ENCODE measurements at regions not wholly inside any gene's neighbourhood (a gene's known extent, or its start where the extent isn't known, plus 50 kb on each side); places are given as distances from the start of the nearest gene placed in this dataset.

DNA sequence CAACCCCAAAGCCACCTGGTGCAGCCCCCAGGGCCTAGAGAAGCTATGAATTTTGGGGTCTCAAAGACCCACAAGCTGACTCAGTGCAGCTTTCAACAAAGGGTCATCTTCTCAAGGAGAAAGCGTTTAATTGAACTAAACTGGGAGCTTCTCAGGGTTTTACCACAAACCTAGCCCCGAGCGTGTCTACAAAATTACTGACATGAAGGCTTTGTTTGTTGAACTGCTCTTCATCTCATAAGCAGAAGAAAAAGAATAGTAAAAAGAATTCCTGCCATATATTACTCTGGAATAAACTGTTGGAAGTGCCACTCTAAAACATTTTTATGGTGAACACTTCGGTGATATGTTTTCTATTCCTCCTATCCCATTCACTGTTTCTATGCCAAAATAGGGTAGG, 50.8 kb upstream of the INCENP start:
- no peak for DNase-seq (ENCODE audit: low read depth, low spot score)

DNA sequence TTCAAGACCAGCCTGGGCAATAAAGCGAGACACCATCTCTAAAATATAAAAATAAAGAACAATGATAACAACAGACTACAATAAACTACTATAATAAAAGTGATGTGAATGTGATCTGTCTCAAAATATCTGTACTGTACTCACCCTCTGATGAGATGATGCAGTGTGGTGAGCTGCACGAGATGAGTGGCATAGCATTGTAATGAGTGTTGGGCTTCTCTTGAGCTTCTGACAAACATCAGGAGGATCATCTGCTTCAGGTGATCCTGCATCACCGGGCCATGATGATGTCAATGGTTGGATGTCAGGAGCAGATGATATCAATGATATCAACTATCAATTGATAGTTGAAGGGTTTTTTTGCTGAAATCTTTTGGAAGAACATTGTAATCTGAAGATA, 52.4 kb upstream of the INCENP start:
- no peak for DNase-seq (ENCODE audit: low read depth, low spot score)

DNA sequence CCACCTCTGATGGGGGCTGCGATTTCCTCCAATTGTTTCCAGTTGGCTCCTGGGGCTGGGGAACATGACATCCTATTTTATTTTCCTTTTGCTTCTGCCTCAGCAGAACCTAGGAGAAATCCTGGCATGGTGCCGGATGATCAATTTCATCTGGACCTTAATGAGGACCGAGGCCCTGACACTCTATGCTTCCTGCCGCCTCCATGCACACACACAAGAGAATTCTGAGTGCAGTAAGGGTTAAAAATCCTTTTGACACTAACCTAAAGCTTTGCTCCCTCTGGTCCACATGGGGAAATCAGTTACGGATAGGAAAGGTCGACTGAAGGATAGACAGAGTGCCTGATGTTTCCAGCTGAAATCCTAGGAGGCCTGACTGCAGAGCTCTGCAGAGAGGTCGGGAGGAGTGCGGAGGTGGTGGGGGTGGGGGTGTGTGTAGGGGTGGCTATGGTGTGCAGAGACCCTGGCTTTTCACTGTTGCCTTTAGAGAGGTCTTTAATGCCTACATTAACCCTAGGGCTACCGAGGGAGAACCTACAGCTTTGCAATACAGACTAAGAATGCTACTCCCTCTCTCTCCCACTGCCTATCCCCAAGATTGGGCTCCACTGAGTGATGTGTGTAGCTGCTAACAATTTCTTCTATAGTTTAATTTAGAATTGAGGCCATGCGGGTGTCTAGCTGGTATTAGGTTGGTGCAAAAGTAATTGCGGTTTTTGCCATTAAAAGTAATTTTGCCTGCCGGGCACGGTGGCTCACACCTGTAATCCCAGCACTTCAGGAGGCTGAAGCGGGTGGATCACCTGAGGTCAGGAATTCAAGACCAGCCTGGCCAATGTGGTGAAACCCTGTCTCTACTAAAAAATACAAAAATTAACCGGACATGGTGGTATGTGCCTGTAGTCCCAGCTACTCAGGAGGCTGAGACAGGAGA, 53.6 kb upstream of the INCENP start:
- DNase-seq (ENCODE audit: low read depth, low spot score), result no peak

DNA sequence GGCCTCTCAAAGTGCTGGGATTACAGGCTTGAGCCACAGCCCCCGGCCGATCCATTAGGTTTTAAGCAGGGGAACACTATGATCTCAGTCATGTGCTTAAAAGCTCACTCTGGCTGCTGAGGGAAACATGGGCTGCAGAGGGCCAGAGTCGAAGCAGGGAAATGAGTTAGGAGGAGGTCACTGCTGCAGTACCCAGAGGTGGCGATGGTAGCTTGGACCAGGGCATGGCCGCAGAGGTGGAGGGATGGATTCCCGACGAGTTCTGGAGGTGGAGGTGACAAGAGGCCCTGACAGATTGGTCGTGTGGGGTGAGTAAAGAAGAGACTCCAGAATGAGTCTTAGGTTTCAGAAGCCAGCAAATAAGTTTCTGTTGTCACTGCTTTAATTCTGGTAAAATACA, 54.4 kb upstream of the INCENP start:
- DNase-seq (ENCODE audit: low read depth, low spot score), result no peak

DNA sequence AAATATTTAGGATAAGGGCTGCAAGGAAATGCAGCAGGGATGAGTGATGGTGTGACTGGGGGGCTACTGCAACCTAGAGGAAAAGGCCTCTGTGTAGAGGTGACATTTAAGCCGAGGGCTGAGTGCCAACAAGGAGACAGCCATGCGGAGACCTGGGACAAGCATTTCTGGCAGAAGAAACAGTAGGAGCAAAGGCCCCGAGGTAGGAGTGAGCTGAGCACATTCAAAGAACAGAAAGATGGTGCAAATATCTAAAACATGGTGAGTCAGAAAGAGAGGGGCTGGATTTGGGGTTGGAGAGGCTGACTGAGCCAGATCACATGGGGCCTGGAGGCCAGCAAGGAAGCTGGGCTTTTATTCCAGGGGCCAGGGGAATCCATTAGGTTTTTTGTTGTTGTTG, 55.1 kb upstream of the INCENP start:
- no peak for DNase-seq (ENCODE audit: low read depth, low spot score)

DNA sequence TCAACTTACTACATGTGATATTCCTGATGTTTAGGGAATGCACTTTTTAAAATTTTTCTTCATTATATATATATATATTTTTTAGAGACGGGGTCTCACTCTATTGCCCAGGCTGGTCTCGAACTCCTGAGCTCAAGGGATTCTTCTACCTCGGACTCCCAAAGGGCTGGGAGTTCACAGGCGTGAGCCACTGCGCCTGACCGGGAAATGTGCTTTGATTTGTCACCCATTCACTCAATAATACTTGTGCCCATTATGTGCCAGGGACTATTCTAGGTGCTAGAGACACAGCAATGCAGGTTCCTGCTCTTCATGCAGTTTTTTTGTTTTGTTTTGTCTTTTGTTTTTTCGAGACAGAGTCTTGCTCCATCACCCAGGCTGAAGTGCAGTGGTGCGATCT, 56.1 kb upstream of the INCENP start:
- no peak for DNase-seq (ENCODE audit: low read depth, low spot score)

DNA sequence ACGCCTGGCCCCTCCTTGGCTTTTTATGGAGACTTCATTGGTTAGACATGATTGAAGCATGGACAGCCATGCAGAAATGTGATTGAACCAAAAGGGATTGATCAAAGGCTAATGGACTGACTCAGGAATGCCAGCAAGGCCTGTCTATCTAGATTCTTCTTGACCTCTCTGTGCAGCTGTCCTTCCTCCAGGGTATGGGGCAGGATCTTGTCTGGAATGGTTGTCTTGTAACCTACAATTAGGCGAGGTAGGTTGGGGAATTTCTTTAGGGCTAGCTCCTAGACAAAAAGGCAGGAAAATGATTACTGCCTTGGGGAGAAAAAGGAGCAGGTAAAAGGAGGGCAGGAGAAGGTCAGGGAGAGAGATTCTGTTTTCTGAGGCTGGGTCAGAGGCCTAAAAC, 59.6 kb upstream of the INCENP start:
- no peak for DNase-seq (ENCODE audit: low read depth, low spot score)

DNA sequence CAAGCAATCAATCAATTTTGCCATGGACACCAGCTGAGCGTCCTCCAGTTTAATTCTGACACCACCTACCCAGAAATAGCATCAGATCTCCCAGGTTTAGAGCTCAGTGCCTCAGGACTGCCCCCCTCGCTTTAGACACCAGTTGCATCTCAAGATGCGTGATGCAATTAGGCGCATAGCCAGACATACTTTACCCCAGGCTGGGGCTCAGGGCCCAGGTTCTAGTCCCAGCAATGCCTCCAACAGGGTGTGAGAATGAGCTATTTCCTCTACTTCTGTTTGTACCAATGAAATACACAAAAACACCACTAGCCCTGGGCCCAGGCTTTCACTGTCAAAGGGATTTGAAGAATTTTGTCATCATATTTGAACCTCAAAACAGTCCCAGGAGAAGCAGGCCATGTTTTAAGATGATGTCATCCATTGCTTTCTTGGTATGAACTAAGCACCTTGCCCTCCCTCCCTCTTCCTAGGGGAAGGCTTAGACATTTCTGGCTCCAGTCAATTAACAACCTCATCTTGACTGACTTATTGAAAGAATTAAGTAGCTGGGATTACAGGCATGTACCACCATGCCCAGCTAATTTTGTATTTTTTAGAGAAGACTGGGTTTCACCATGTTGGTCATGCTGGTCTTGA, 61.5 kb upstream of the INCENP start:
- no peak for DNase-seq (ENCODE audit: low read depth, low spot score)

DNA sequence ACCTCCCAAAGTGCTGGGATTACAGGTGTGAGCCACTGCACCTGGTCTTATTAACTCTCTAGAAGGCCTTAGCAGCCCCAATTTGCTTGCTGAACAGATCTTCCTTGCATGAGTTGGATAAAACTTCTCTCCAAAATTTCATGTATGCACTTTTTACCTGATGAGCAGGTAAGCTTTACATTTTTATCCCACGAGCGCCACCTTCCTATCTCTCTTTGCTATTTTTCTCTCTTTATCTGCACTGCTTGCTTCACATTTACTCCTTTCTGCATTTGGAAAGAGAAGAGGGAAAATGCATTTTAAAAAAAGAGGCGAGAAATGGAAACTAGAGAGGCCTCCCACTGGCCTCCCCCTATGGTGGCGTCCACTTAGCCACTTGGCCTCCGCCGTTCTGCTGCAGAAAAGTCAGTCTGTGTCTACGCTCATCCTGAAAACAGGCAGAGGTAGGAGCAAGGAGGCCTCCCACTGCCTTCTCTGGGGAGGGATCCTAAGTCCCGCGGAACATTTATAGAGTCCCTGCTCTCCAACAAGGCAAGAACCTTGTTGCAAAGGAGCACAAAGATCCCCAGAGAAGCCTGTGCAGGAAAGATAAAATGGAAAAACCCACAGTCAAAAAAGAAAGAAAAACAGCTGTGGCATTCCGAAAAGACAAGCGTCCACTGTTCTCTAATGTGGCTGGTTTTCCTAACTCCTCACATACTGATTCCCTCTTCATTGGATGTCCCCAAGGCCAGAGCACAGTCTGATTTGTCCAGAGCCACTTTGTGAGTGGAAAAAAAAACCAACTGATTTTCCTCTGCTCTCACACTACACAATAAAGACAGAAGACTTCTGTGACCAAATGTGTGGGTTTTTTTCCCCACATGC, 62.2 kb upstream of the INCENP start:
- DNase-seq (ENCODE audit: low read depth, low spot score), result no peak

DNA sequence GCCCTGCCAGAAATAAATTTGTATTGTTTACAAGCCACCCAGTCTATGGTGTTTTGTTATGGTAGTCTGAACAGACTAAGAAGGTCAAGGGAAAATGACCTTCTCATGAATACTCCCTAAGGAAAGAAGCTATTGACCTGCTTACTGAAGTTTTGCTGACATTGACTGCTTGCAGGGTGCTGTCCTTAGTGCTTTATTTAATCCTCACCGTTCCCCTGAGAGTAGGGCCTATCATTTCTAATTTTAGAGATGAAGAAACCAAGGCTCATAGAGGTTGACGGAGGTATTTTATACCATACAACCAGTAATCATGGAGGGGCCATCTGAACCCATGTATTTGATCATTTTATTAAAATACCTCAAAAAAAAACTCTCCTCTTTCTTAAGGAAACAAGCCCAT, 66.7 kb upstream of the INCENP start:
- no peak for DNase-seq (ENCODE audit: low read depth, low spot score)

DNA sequence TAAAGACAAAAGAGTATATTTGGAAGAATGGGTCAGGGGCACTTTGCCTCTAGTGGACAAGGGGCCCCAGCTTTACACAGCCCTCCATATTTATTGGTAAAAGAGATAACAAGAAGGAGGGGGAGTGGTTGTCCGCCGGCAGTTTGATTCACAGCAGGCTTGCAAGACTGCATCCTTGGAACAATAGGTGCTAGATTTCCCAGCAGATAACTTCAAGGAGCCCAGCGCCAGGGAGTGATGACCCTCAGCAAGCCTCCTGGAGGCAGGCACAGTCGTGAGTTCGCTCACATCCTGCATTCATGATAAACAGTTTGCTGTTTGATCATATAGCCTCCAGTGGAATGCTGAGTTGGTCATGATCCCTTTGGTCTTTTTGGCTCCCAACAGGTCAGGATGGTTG, 67.8 kb upstream of the INCENP start:
- DNase-seq (ENCODE audit: low read depth, low spot score), result no peak

DNA sequence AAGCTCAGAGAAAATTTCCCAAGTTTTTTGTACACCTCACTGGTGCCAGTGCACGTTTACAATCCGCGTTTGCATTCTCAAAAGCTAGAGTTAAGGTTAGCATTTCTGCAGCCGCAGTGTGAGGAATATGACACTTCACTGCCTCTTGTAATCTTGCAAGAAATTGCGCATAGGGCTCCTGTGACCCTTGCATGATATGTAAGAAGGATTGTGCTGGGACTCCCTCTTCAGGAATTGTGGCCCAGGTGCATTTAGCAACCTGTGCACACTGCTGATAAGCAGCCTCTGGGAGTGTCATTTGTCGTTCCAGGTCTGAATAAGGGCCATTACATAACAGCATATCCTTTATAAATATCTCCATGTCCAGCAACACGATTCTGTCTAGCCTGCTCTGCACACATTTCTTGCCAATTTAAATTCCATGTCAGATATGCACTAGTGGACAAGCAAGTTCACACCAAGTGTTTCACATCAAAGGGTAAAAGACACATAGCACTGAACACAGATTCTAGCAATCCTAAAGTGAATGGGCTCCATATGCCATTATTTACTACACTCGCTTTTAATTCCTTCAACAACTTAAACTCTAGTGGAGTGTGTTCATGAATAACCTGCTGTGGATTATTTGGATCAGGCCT, 69.2 kb upstream of the INCENP start:
- DNase-seq (ENCODE audit: low read depth, low spot score), result no peak

DNA sequence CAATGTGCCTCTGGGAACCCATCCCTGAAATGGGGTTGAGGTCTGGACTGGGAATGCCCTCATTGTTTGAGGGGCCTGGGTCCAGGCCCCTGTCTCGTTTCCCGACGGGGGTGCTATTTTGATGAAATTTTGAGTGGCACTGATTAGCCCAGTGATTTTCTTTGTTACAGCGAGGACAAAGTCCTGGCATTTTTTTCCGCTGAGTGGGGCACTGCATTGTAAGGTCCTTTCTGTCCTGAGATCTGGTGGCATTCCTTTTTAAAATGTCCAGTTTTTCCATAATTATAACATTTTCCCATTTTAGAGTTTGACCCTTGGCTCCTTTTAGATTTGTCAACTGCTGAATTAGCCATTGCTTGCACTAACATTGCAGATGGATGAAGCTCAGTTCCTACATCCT, 69.7 kb upstream of the INCENP start:
- no peak for DNase-seq (ENCODE audit: low read depth, low spot score)

DNA sequence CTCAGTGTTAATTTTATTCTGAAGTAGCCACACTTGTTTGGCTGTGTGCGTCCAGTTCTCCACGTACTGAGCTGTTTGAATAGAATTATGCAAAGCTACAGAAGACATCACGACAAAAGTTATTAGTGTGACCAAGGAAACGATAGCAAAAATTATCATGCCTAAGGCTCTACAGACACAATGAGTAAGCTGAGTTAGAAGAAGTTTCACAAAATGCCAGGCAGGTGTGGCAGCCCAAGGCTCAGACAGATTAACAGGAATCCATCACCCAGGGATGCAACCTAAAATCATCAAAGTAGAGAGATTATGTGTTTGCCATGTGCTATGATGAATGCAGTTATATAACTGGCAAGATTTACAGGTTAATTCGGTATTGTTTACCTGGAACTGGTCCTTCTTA, 73.1 kb upstream of the INCENP start:
- DNase-seq (ENCODE audit: low read depth, low spot score), result no peak

DNA sequence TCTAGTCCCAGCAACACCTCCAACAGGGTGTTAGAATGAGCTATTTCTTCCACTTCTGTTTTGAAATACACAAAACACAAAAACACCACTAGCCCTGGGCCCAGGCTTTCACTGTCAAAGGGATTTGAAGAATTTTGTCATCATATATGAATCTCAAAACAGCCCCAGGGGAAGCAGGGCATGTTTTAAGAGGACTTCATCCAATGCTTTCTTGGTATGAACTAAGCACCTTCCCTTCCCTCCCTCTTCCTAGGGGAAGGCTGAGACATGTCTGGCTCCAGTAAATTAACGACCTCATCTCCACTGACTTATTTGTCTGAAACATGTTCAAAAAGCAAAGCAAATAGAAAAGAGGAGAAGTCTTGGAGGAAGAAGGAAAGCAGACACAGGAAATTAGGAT, 75.7 kb upstream of the INCENP start:
- no peak for DNase-seq (ENCODE audit: low read depth, low spot score)

DNA sequence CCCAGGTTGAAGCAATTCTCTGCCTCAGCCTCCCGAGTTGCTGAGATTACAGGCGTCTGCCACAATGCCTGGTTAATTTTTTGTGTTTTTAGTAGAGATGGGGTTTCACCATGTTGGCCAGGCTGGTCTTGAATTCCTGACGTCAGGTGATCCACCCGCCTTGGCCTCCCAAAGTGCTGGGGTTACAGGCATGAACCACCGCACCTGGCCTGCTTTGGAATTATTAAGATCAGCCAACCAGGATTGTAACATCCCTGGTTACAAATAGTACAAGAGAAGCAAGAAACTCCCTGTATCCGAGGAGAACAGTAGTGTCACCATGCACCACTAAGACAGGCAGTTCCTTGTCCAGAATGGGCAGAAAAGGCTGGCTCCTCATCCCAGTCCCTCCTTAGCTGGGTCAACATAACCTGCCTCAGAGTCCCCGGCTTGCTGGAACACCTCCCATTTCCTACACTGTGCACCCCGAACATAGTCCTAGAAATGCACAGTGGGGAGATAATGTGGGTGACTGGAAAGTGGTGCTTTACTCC, 77.2 kb upstream of the INCENP start:
- no peak for DNase-seq (ENCODE audit: low read depth, low spot score)

DNA sequence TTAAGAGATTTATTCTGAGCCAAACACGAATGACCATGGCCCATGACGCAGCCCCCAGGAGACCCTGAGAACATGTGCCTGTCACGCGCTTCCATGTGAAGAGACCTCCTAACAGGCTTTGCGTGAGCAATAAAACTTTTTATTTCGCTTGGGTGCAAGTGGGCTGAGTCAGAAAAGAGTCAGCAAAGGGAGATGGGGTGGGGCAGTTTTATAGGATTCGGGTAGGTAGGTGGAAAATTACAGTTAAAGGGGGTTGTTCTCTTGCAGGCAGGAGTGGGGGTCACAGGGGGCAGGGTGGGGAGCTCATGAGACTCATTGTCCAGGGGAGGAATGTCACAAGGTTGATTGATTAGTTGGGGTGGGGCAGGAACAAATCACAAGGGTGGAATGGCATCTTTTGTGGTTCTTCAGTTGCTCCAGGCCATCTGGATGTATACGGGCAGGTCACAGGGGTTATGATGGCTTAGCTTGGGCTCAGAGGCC, 77.2 kb upstream of the FTH1 start:
- no peak for DNase-seq (ENCODE audit: low read depth, low spot score)

DNA sequence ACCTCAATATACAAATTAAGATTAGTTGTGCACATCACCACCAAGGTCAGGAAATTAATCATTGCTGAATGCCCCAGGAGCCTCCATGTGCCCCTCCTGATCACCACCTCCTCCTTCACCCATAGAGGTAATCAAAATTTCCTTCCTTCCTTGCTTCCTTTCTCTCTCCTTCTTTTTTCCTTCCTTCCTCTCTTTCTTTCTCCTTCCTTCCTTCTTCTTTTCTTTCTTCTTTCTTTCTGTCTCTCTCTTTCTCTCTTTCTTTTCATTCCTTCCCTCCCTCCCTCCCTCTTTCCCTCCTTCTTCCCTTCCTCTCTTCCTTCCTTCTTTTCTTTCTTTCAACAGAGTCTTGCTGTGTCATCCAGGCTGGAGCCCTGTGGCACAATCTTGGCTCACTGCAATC, 67.9 kb upstream of the FTH1 start:
- DNase-seq (ENCODE audit: low read depth, low spot score), result no peak

DNA sequence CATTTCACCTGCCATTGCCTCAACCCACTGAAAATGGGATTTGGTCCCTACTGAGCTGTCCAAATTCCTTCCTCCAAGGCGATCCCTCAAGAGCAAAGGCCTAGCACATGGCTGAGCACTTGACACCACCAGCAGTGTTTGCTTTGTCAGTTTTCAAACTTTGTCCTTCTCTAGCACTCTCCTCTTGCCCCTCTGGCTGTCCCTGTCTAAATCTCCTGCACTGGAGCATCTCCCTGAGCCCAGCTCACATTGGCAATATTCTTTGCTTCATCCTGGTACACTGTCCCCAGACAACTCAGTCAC, 66.6 kb upstream of the FTH1 start:
- no peak for DNase-seq (ENCODE audit: low read depth, low spot score)

DNA sequence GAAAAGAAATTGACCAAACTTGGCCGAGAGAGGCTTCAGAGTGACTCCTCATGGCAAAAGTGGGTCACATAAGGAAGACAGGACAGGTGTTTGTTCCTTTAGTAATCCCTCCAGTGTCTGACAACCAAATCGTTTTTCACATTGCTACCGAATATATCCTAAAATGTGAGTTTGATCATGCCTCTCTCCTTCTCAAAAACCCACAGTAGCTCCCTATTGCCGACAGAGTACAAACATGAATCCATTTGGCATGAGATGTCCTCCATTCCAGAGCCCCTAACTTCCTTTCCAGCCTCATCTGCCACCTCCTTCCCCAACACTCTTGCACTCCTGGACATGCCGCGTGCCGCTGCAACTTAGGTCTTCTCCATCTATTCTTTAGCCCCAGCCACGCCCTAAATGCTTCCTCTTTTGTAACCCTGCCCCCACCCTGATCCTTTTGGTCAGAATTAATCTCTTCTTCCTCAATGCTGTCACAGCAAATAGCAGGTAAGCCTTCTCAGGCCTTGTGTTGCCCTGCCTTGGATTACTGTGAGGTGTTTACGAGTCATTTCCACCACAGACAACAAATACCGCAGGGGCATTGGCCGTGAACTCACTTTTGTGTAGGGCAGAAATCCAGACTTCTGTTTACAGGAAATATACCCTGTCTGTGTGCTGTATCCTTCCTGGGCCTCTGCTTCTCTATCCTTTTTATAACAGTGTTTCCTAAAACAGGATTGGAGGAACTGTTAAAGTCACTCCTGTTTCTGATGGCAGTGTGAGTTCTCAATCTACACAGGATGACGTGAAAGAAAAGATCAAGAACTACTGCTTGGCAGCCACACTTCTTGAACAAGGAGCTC, 66.0 kb upstream of the FTH1 start:
- DNase-seq (ENCODE audit: low read depth, low spot score), result no peak
